ENCODE measurements at regions not wholly inside any gene's neighbourhood (a gene's known extent, or its start where the extent isn't known, plus 50 kb on each side); places are given as distances from the start of the nearest gene placed in this dataset.

- no peak overlapping the region for H2AFZ ChIP-seq (ENCODE audit: low read depth, low read length, severe bottlenecking)
- H3K4me2 ChIP-seq (ENCODE audit: low read depth, low read length, poor library complexity, severe bottlenecking) = no peak overlapping the region
- no peak overlapping the region for H3K4me3 ChIP-seq (ENCODE audit: insufficient read depth, low read length, poor library complexity, severe bottlenecking)
- no peaks in the 10 kb centered on the region for H3K9me2 ChIP-seq (replicated peaks; ENCODE audit: insufficient read depth, low read length)
- H3K9me3 ChIP-seq (ENCODE audit: insufficient read depth, low read length) = no peaks in the 10 kb centered on the region
- H3K27ac ChIP-seq (ENCODE audit: low read depth, low read length) = no peak overlapping the region
- H4K20me1 ChIP-seq (ENCODE audit: low read depth, low read length) = no peaks in the 10 kb centered on the region
- no peaks in the 10 kb centered on the region for H3K36me3 ChIP-seq (ENCODE audit: low read length)
- H3F3A ChIP-seq (ENCODE audit: insufficient read depth) = no peaks in the 10 kb centered on the region
- H3K9ac ChIP-seq (ENCODE audit: low read length) = no peak overlapping the region
- H3K27me3 ChIP-seq (ENCODE audit: low read length) = no peaks in the 10 kb centered on the region
- H3K79me2 ChIP-seq (ENCODE audit: insufficient read depth, low read length) = no peaks in the 10 kb centered on the region
- TF ChIP-seq EZH2phosphoT487 (conservative IDR thresholded peaks at IDR 0.05; ENCODE audit: low read length) = no peak
- no peak for TF ChIP-seq CTCF (IDR thresholded peaks at IDR 0.05; ENCODE audit: insufficient read depth, low read length, poor library complexity, severe bottlenecking)
These were observed 393.5 kb downstream of the DIRAS2 start for GRCh38 chr9:90249094-90249493.

GRCh38 chr9:90251316-90251715 lies 391.3 kb downstream of the DIRAS2 start:
- Histone ChIP-seq H4K20me1 (ENCODE audit: low read depth, low read length) (no peaks in the 10 kb centered on the region), H3K27me3 (ENCODE audit: low read length) (no peaks in the 10 kb centered on the region), H2AFZ (ENCODE audit: low read depth, low read length, severe bottlenecking) (no peak overlapping the region), H3K9me3 (ENCODE audit: insufficient read depth, low read length) (no peaks in the 10 kb centered on the region), H3K27ac (ENCODE audit: low read depth, low read length) (no peak overlapping the region), H3F3A (ENCODE audit: insufficient read depth) (no peaks in the 10 kb centered on the region), H3K9ac (ENCODE audit: low read length) (no peak overlapping the region), H3K4me3 (ENCODE audit: insufficient read depth, low read length, poor library complexity, severe bottlenecking) (no peak overlapping the region), H3K4me2 (ENCODE audit: low read depth, low read length, poor library complexity, severe bottlenecking) (no peak overlapping the region), H3K79me2 (ENCODE audit: insufficient read depth, low read length) (no peaks in the 10 kb centered on the region), H3K9me2 (replicated peaks; ENCODE audit: insufficient read depth, low read length) (no peaks in the 10 kb centered on the region), H3K36me3 (ENCODE audit: low read length) (no peaks in the 10 kb centered on the region)
- TF ChIP-seq EZH2phosphoT487 (conservative IDR thresholded peaks at IDR 0.05; ENCODE audit: low read length) = no peak
- no peak for TF ChIP-seq CTCF (IDR thresholded peaks at IDR 0.05; ENCODE audit: insufficient read depth, low read length, poor library complexity, severe bottlenecking)

- no peaks in the 10 kb centered on the region for H3F3A ChIP-seq (ENCODE audit: insufficient read depth)
- no peaks in the 10 kb centered on the region for H3K79me2 ChIP-seq (ENCODE audit: insufficient read depth, low read length)
- H4K20me1 ChIP-seq (ENCODE audit: low read depth, low read length) = no peaks in the 10 kb centered on the region
- no peak overlapping the region for H2AFZ ChIP-seq (ENCODE audit: low read depth, low read length, severe bottlenecking)
- no peak overlapping the region for H3K9ac ChIP-seq (ENCODE audit: low read length)
- no peaks in the 10 kb centered on the region for H3K9me2 ChIP-seq (replicated peaks; ENCODE audit: insufficient read depth, low read length)
- H3K9me3 ChIP-seq (ENCODE audit: insufficient read depth, low read length) = no peaks in the 10 kb centered on the region
- no peak overlapping the region for H3K27ac ChIP-seq (ENCODE audit: low read depth, low read length)
- TF ChIP-seq CTCF (IDR thresholded peaks at IDR 0.05; ENCODE audit: insufficient read depth, low read length, poor library complexity, severe bottlenecking) = no peak
- no peak for TF ChIP-seq EZH2phosphoT487 (conservative IDR thresholded peaks at IDR 0.05; ENCODE audit: low read length)
- H3K4me2 ChIP-seq (ENCODE audit: low read depth, low read length, poor library complexity, severe bottlenecking) = no peak overlapping the region
- no peaks in the 10 kb centered on the region for H3K27me3 ChIP-seq (ENCODE audit: low read length)
- no peaks in the 10 kb centered on the region for H3K36me3 ChIP-seq (ENCODE audit: low read length)
- H3K4me3 ChIP-seq (ENCODE audit: insufficient read depth, low read length, poor library complexity, severe bottlenecking) = no peak overlapping the region
These were observed 386.3 kb downstream of the DIRAS2 start for GRCh38 chr9:90256345-90256744.

Measured in SU-DHL-6 (cell line).